ENCODE measurements at regions not wholly inside any gene's neighbourhood (a gene's known extent, or its start where the extent isn't known, plus 50 kb on each side); places are given as distances from the start of the nearest gene placed in this dataset.

DNA sequence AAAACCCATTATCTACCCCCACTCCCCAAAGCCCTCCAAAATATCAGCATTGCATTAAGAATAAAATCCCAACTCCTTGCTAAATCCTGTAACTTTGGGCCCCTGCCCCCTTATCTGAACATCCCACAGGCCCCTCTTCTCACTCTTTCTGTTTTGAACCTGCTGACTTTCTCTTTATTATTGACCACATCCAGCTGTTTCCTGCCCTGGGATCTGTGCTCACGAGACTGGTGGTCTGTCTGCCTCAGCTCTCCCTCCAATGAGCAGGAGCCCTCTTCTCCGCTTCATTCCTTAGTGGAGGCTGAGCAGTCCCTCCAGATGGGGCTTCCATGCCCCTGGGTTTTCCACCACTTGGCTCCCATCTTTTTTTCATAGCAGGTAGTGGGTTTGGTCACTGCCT, 116.9 kb downstream of the ACKR3 start:
- TF ChIP-seq, protein P1, sequence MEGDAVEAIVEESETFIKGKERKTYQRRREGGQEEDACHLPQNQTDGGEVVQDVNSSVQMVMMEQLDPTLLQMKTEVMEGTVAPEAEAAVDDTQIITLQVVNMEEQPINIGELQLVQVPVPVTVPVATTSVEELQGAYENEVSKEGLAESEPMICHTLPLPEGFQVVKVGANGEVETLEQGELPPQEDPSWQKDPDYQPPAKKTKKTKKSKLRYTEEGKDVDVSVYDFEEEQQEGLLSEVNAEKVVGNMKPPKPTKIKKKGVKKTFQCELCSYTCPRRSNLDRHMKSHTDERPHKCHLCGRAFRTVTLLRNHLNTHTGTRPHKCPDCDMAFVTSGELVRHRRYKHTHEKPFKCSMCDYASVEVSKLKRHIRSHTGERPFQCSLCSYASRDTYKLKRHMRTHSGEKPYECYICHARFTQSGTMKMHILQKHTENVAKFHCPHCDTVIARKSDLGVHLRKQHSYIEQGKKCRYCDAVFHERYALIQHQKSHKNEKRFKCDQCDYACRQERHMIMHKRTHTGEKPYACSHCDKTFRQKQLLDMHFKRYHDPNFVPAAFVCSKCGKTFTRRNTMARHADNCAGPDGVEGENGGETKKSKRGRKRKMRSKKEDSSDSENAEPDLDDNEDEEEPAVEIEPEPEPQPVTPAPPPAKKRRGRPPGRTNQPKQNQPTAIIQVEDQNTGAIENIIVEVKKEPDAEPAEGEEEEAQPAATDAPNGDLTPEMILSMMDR (conservative IDR thresholded peaks at IDR 0.05 in 1 of 2, IDR thresholded peaks at IDR 0.05 in 1 of 2; ENCODE audit: low read depth in 1 of 2, low read length in 2 of 2): no peak
- TF ChIP-seq EZH2 (IDR thresholded peaks at IDR 0.05; ENCODE audit: low read length, missing control alignments): no peak
- Histone ChIP-seq H3K27ac (ENCODE audit: insufficient read depth, low read length) (no peak overlapping the region), H4K20me1 (ENCODE audit: control insufficient read depth, extremely low read depth, insufficient read depth, low read length) (no peaks in the 10 kb centered on the region), H3K27me3 (ENCODE audit: control insufficient read depth, insufficient read depth, low read length) (no peaks in the 10 kb centered on the region), H2AFZ (ENCODE audit: low read length) (no peak overlapping the region), H3K4me3 (replicated peaks in 1 of 4; ENCODE audit: control extremely low read depth in 1 of 4, insufficient read depth in 1 of 4, low read depth in 3 of 4, low read length in 4 of 4) (no peak overlapping the region), H3K4me2 (ENCODE audit: extremely low read depth, insufficient read depth, low read length) (no peak overlapping the region), H3K4me1 (ENCODE audit: control insufficient read depth, extremely low read depth, insufficient read depth, low read length) (no peaks in the 10 kb centered on the region), H3K9ac (ENCODE audit: insufficient read depth, low read length) (no peak overlapping the region), H3K79me2 (ENCODE audit: control insufficient read depth, insufficient read depth, low read length) (no peaks in the 10 kb centered on the region), H3K36me3 (ENCODE audit: control insufficient read depth, insufficient read depth, low read length) (no peaks in the 10 kb centered on the region), H3K9me3 (ENCODE audit: control insufficient read depth, insufficient read depth, low read depth, low read length) (no peaks in the 10 kb centered on the region)
- no peak for DNase-seq (ENCODE audit: low read depth in 2 of 2)

DNA sequence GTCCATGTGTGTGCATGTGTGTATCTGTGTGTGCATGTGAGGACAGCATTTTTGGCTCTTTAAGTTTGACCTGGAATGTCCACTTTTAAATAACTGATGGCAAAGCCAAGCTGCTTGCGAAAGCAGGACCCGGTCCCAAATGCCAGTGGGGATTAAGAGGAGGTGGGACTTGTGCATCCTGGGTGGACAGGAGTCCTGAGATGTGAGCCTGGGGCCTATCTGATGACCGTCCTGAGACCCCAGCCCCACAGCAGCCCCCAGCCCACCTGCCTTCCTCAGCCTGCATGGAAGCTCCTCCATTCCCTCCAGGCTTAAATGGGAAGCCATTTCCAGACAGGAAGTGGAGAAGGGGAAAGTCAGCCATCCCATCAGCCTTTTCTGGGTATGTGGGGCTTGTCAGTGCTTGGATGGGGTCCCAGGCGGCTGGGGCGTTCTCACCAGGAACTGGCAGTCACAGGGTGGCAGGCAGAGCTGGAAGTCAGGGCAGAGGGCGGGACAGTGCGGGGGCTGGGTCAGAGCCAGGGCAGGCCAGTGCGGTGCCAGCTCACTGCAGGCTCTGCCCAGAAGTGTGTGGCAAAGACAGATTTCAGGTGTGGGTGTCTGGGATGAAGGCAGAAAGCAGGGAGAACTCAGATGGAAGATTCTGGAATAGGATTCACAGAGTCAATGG, 117.8 kb downstream of the ACKR3 start:
- Histone ChIP-seq H4K20me1 (ENCODE audit: control insufficient read depth, extremely low read depth, insufficient read depth, low read length) (no peaks in the 10 kb centered on the region), H3K27me3 (ENCODE audit: control insufficient read depth, insufficient read depth, low read length) (no peaks in the 10 kb centered on the region), H2AFZ (ENCODE audit: low read length) (no peak overlapping the region), H3K27ac (ENCODE audit: insufficient read depth, low read length) (no peak overlapping the region), H3K36me3 (ENCODE audit: control insufficient read depth, insufficient read depth, low read length) (no peaks in the 10 kb centered on the region), H3K9me3 (ENCODE audit: control insufficient read depth, insufficient read depth, low read depth, low read length) (no peaks in the 10 kb centered on the region), H3K4me2 (ENCODE audit: extremely low read depth, insufficient read depth, low read length) (no peak overlapping the region), H3K79me2 (ENCODE audit: control insufficient read depth, insufficient read depth, low read length) (no peaks in the 10 kb centered on the region), H3K9ac (ENCODE audit: insufficient read depth, low read length) (no peak overlapping the region), H3K4me3 (replicated peaks in 1 of 4; ENCODE audit: control extremely low read depth in 1 of 4, insufficient read depth in 1 of 4, low read depth in 3 of 4, low read length in 4 of 4) (no peak overlapping the region), H3K4me1 (ENCODE audit: control insufficient read depth, extremely low read depth, insufficient read depth, low read length) (no peaks in the 10 kb centered on the region)
- no peak for DNase-seq (ENCODE audit: low read depth in 2 of 2)
- TF ChIP-seq EZH2 (IDR thresholded peaks at IDR 0.05; ENCODE audit: low read length, missing control alignments): no peak
- TF ChIP-seq, protein P1 (conservative IDR thresholded peaks at IDR 0.05 in 1 of 2, IDR thresholded peaks at IDR 0.05 in 1 of 2; ENCODE audit: low read depth in 1 of 2, low read length in 2 of 2): no peak

DNA sequence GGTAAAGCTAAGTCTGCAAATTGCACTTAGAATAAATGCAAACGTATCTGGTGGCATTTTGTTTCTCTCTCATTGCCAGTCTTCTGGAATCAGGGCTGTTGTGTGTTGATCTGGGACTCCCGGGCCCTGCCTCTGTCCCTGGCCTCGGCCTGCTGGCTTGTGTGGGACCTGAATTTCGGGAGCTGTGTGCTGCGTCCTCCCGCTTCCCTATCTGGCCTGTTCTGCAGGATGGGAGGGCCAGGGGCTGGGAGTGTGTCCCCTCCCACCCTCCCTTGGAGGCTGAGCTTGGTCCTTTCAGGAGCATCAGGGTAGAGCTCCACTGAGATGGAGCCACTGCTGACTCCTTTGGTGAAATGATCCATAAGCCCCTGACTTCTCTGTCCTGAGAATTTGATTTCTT, 118.5 kb downstream of the ACKR3 start:
- H3K27me3 ChIP-seq (ENCODE audit: control insufficient read depth, insufficient read depth, low read length): no peaks in the 10 kb centered on the region
- H3K4me2 ChIP-seq (ENCODE audit: extremely low read depth, insufficient read depth, low read length): no peak overlapping the region
- H3K27ac ChIP-seq (ENCODE audit: insufficient read depth, low read length): no peak overlapping the region
- TF ChIP-seq, protein P1 (conservative IDR thresholded peaks at IDR 0.05 in 1 of 2, IDR thresholded peaks at IDR 0.05 in 1 of 2; ENCODE audit: low read depth in 1 of 2, low read length in 2 of 2): no peak
- no peak for TF ChIP-seq EZH2 (IDR thresholded peaks at IDR 0.05; ENCODE audit: low read length, missing control alignments)
- H3K9ac ChIP-seq (ENCODE audit: insufficient read depth, low read length): no peak overlapping the region
- no peak for DNase-seq (ENCODE audit: low read depth in 2 of 2)
- H4K20me1 ChIP-seq (ENCODE audit: control insufficient read depth, extremely low read depth, insufficient read depth, low read length): no peaks in the 10 kb centered on the region
- H3K4me1 ChIP-seq (ENCODE audit: control insufficient read depth, extremely low read depth, insufficient read depth, low read length): no peaks in the 10 kb centered on the region
- no peaks in the 10 kb centered on the region for H3K9me3 ChIP-seq (ENCODE audit: control insufficient read depth, insufficient read depth, low read depth, low read length)
- no peak overlapping the region for H2AFZ ChIP-seq (ENCODE audit: low read length)
- no peaks in the 10 kb centered on the region for H3K36me3 ChIP-seq (ENCODE audit: control insufficient read depth, insufficient read depth, low read length)
- no peak overlapping the region for H3K4me3 ChIP-seq (replicated peaks in 1 of 4; ENCODE audit: control extremely low read depth in 1 of 4, insufficient read depth in 1 of 4, low read depth in 3 of 4, low read length in 4 of 4)
- no peaks in the 10 kb centered on the region for H3K79me2 ChIP-seq (ENCODE audit: control insufficient read depth, insufficient read depth, low read length)

All from fibroblast of lung (primary cell).